Adrenal gland (tissue), 5 donors: ENCODE measurements at regions not wholly inside any gene's neighbourhood (a gene's known extent, or its start where the extent isn't known, plus 50 kb on each side); places are given as distances from the start of the nearest gene placed in this dataset.

Experiments
- CTCF ChIP-seq, 6 experiments: fragments of 450-650 bp in 4 of 6; fragments of 200-600 bp in 2 of 6; sonication (generic) in 1 of 6; IDR thresholded peaks; 1 replicate in 5 of 6; 2 replicates in 1 of 6; pipeline versions ENCODE4 v1.5.1 to v1.8.0; 2016 to 2021; ENCODE audit warnings: antibody characterized with exemption in 6 of 6, mild to moderate bottlenecking in 2 of 6, moderate library complexity in 1 of 6
- POLR2A ChIP-seq, 2 donors: fragments of 450-650 bp; IDR thresholded peaks; one replicate each; pipeline ENCODE4 v1.6.1; 2017; ENCODE audit warnings: antibody characterized with exemption in 2 of 2, mild to moderate bottlenecking in 2 of 2, moderate library complexity in 1 of 2
- donor health status: DM: no; HTN: no; CAD: no.

DNA sequence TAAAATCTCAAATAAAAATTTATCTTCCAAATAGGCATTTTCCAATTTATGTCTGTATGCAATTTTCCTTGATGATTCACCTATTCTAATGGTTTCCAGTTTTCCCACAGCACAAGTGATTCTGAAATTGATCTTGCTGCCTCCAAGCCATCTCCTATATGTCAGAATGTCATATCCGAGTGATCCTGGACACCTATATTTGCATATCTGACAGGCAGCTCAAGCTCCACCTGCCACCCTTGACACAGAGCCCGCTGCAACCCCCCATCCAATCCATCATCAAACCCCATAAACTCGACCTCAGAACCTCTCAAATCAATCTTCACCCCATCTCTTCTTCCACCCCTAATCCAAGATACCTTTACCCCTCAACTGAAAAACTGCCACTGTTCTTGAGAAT lies 579.5 kb downstream of the EPHB1 start:
- TF ChIP-seq CTCF (IDR thresholded peaks at IDR 0.05) (no peak), POLR2A (IDR thresholded peaks at IDR 0.05) (no peak)
